Naive thymus-derived CD4-positive, alpha-beta T cell (primary cell): ENCODE measurements at regions not wholly inside any gene's neighbourhood (a gene's known extent, or its start where the extent isn't known, plus 50 kb on each side); places are given as distances from the start of the nearest gene placed in this dataset.

Experiments used
- ATAC-seq: fragments of 150-1000 bp; cut with Tn5 transposase; 2 replicates; pipeline ENCODE4 v1.10.0; 2021; ENCODE audit warnings: mild to moderate bottlenecking, moderate library complexity
- CTCF ChIA-PET: fragments of 350-600 bp; sonication (Branson Sonifier 250); formaldehyde crosslinking; loops from one replicate; lab custom pipeline; 2021; ENCODE audit warnings: antibody characterized with exemption; lab: Charles Lee
- POLR2A ChIA-PET: fragments of 350-600 bp; sonication (Branson Sonifier 250); formaldehyde crosslinking; loops from one replicate; lab custom pipeline; 2021; ENCODE audit warnings: antibody characterized with exemption, inconsistent platforms; lab: Charles Lee
- DNase-seq, 9 donors: peaks; one replicate each; pipeline versions ENCODE4 v3.0.0 to v3.0.0-alpha.2; 2020 to 2022; ENCODE audit warnings: mixed read lengths in 1 of 9
- H3K27ac ChIP-seq: one replicate; pipeline ENCODE4 v1.7.0; 2013; ENCODE audit warnings: mild to moderate bottlenecking, low read depth, low read length, moderate library complexity
- H3K27me3 ChIP-seq, 2 donors: one replicate each; pipeline ENCODE4 v1.7.0; 2013; ENCODE audit warnings: low read length in 2 of 2, mild to moderate bottlenecking in 2 of 2, moderate library complexity in 2 of 2; ENCODE audit not compliant: control insufficient read depth in 2 of 2, insufficient read depth in 2 of 2
- H3K36me3 ChIP-seq, 3 experiments: 1 replicate in 2 of 3; 2 replicates in 1 of 3; pipeline ENCODE4 v1.7.0; 2013; ENCODE audit warnings: low read length in 3 of 3, mild to moderate bottlenecking in 3 of 3, moderate library complexity in 1 of 3; ENCODE audit not compliant: insufficient read depth in 3 of 3, control insufficient read depth in 2 of 3
- H3K4me1 ChIP-seq, 2 donors: one replicate each; pipeline ENCODE4 v1.7.0; 2013; ENCODE audit warnings: low read length in 2 of 2, mild to moderate bottlenecking in 2 of 2, moderate library complexity in 1 of 2; ENCODE audit not compliant: control insufficient read depth in 2 of 2, insufficient read depth in 2 of 2
- H3K4me3 ChIP-seq: 2 replicates; pipeline ENCODE4 v1.7.0; 2013; ENCODE audit warnings: mild to moderate bottlenecking, low read length
- H3K9me3 ChIP-seq, 3 experiments: 1 replicate in 2 of 3; 2 replicates in 1 of 3; pipeline ENCODE4 v1.7.0; 2013; ENCODE audit warnings: low read length in 3 of 3; ENCODE audit not compliant: control insufficient read depth in 2 of 3
- H3K27ac Mint-ChIP-seq, 9 donors: one replicate each; pipeline ENCODE4 v1.8.0; 2020 to 2022; ENCODE audit warnings: mixed read lengths in 9 of 9, mild to moderate bottlenecking in 8 of 9, moderate library complexity in 5 of 9, inconsistent platforms in 2 of 9
- H3K27me3 Mint-ChIP-seq, 5 donors: one replicate each; pipeline ENCODE4 v1.8.0; 2021 to 2022; ENCODE audit warnings: mixed read lengths in 5 of 5, mild to moderate bottlenecking in 1 of 5
- H3K36me3 Mint-ChIP-seq, 5 donors: one replicate each; pipeline ENCODE4 v1.8.0; 2020 to 2022; ENCODE audit warnings: mixed read lengths in 5 of 5, mild to moderate bottlenecking in 3 of 5, inconsistent platforms in 1 of 5
- H3K4me1 Mint-ChIP-seq, 7 donors: one replicate each; pipeline ENCODE4 v1.8.0; 2020 to 2022; ENCODE audit warnings: mixed read lengths in 7 of 7, mild to moderate bottlenecking in 3 of 7, inconsistent platforms in 1 of 7
- H3K4me3 Mint-ChIP-seq, 10 donors: one replicate each; pipeline ENCODE4 v1.8.0; 2020 to 2022; ENCODE audit warnings: mild to moderate bottlenecking in 10 of 10, mixed read lengths in 10 of 10, moderate library complexity in 6 of 10, inconsistent platforms in 2 of 10
- H3K9me3 Mint-ChIP-seq, 11 donors: one replicate each; pipeline ENCODE4 v1.8.0; 2020 to 2022; ENCODE audit warnings: mixed read lengths in 11 of 11, mild to moderate bottlenecking in 4 of 11, inconsistent platforms in 1 of 11, moderate library complexity in 1 of 11
- intact Hi-C, 2 donors: fragments of 100-400 bp; cut with micrococcal nuclease; formaldehyde crosslinking; loops; one replicate each; pipeline ENCODE4 v1.15.1; 2023

DNA sequence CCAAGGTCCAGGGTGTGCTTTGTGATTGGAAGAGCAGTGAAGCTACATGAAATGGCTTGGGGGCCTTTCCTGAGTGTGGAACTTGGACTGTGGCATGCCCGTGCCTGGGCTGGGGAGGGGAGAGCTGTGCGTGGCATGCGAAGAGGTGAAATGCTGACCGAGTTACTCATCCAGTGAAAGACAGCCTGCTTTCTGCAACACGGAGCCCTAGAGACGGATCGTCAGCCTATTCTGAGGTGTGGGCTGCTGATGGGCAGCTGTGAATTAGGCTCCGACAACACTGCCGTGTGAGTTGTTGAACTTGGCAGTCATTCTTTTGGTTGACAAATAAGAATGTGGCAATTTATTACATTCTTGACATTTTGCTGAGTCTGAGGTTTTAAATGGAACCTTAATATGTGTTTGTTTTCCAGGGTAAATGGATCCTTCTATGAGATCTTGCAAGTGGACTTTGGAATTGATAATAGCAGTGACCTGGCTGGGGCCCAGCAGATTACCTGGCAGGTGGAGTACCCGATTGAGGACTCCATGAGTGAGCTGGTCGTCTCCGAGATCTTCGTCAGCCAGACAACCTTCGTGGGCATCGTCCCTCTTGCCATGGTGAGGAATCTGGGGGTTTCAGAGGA, 453.9 kb downstream of the AACS start:
- Histone ChIP-seq H3K9me3 (peaks cover 0 to 14% (median 0%) of the 10 kb centered on the region in 3 experiments), H3K4me3 (no peak overlapping the region), H3K27ac (no peak overlapping the region), H3K36me3 (no peaks in the 10 kb centered on the region), H3K27me3 (no peaks in the 10 kb centered on the region), H3K4me1 (no peaks in the 10 kb centered on the region)
- no peak overlapping the region for H3K4me3 Mint-ChIP-seq
- POLR2A ChIA-PET: no interaction called here
- peaks cover 0 to 7% (median 0%) of the 10 kb centered on the region in 5 donors for H3K36me3 Mint-ChIP-seq
- H3K27ac Mint-ChIP-seq: no peak overlapping the region
- ATAC-seq (no peak), DNase-seq (no peak)
- H3K9me3 Mint-ChIP-seq: peaks cover 0 to 29% (median 8%) of the 10 kb centered on the region in 11 donors
- intact Hi-C loops: no loop called here
- CTCF ChIA-PET: no interaction called here
- H3K27me3 Mint-ChIP-seq: peaks cover 0 to 5% (median 0%) of the 10 kb centered on the region in 5 donors
- peaks cover 0 to 4% (median 0%) of the 10 kb centered on the region in 7 donors for H3K4me1 Mint-ChIP-seq

DNA sequence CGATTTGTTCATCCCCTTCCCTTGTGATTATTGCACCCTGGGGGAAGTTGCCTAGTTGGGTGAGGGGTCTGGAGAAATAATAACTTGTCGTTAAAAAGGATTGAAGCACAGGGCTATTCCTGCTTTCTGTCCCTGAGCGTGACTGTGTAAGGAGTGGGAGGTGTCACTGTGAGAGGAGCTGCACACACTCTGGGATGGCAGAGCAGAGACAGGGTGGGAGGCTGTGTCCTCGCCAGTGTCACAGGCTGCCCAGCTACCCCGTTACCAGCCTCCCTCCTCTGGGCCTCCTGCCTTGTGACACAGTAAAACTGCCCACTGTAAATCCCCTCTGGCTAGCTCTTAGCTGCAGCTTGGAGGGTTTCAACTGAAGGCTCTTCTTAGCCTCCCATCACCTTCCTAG, 460.6 kb downstream of the AACS start:
- Histone ChIP-seq H3K4me1 (no peaks in the 10 kb centered on the region), H3K27ac (no peak overlapping the region), H3K27me3 (no peaks in the 10 kb centered on the region), H3K9me3 (peaks cover 0 to 14% (median 0%) of the 10 kb centered on the region in 3 experiments), H3K36me3 (no peaks in the 10 kb centered on the region), H3K4me3 (no peak overlapping the region)
- DNase-seq (no peak), ATAC-seq (no peak)
- Mint-ChIP-seq H3K4me3 (no peak overlapping the region), H3K9me3 (peaks cover 3 to 35% (median 12%) of the 10 kb centered on the region in 11 donors), H3K36me3 (peaks cover 0 to 7% (median 0%) of the 10 kb centered on the region in 5 donors), H3K4me1 (peaks cover 0 to 2% (median 0%) of the 10 kb centered on the region in 7 donors), H3K27ac (no peak overlapping the region), H3K27me3 (peaks cover 0 to 19% (median 5%) of the 10 kb centered on the region in 5 donors)
- POLR2A ChIA-PET: no interaction called here
- CTCF ChIA-PET: no interaction called here
- intact Hi-C loops: no loop called here

DNA sequence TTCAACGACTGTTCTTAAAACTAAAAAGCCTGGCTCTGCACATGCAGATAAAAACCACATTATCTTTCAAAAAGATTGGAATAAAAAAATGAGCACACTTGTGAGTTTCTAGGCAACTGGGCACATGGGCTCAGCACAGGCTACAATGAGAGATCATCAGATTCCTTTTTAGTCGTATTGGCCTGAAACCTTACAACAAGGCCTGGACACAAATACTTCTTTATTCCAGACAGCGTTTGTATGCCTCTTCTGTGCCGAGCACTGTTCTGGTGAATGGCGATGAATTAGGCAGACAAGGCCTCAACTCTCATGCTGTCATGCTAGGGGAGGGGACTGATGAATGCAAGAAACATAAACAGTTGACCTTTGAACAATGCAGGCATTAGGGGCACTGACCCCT, 463.0 kb downstream of the AACS start:
- Mint-ChIP-seq H3K9me3 (peaks cover under 1 to 17% (median 7%) of the 10 kb centered on the region in 11 donors), H3K36me3 (no peaks in the 10 kb centered on the region), H3K27ac (no peak overlapping the region), H3K4me1 (peaks cover 0 to 2% (median 0%) of the 10 kb centered on the region in 7 donors), H3K27me3 (peaks cover 0 to 23% (median 6%) of the 10 kb centered on the region in 5 donors), H3K4me3 (no peak overlapping the region)
- no peaks in the 10 kb centered on the region for H3K36me3 ChIP-seq
- intact Hi-C loops: no loop called here
- peaks cover 0 to 1% (median 0%) of the 10 kb centered on the region in 3 experiments for H3K9me3 ChIP-seq
- POLR2A ChIA-PET: no interaction called here
- no peak for DNase-seq
- CTCF ChIA-PET: no interaction called here
- H3K4me3 ChIP-seq: no peak overlapping the region
- no peak for ATAC-seq
- H3K27ac ChIP-seq: no peak overlapping the region
- H3K4me1 ChIP-seq: no peaks in the 10 kb centered on the region
- H3K27me3 ChIP-seq: no peaks in the 10 kb centered on the region

DNA sequence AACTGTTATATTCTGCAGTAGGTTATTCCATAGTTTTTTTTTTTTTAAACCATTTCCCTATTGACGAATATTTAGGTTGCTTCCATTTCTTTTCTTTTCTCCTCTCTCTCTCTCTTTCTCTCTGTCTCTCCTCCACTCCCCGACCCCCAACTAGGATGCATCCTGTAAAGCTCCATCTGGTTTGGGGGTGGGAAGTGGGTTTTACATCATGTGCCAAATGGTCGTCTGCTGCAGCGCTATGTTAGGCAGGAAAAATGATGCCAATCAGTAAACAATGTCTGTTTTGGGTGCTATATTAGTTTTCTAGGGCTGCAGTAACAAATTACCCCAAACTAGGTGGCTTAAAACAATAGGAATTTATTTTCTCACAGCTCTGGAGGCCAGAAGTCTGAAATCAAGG, 465.0 kb downstream of the AACS start:
- Histone ChIP-seq H3K9me3 (no peaks in the 10 kb centered on the region), H3K4me3 (no peak overlapping the region), H3K27ac (no peak overlapping the region), H3K36me3 (no peaks in the 10 kb centered on the region), H3K27me3 (no peaks in the 10 kb centered on the region), H3K4me1 (no peaks in the 10 kb centered on the region)
- intact Hi-C loops: loop anchor here in 1 of 2 donors (10.0 kb wide), 1 partner anchor 1345 kb away; no protein-coding TSS in a partner anchor
- ChIA-PET CTCF (interaction anchor here (0.6 kb wide), 1 partner anchor 86 kb away, joined by 5 read pairs; no protein-coding TSS in a partner anchor), POLR2A (no interaction called here)
- Mint-ChIP-seq H3K36me3 (no peaks in the 10 kb centered on the region), H3K4me1 (peaks cover 0 to 2% (median 0%) of the 10 kb centered on the region in 7 donors), H3K27me3 (peaks cover 0 to 32% (median 8%) of the 10 kb centered on the region in 5 donors), H3K27ac (no peak overlapping the region), H3K4me3 (no peak overlapping the region), H3K9me3 (peaks cover 0 to 6% (median 0%) of the 10 kb centered on the region in 11 donors)
- no peak for ATAC-seq
- DNase-seq: no peak

DNA sequence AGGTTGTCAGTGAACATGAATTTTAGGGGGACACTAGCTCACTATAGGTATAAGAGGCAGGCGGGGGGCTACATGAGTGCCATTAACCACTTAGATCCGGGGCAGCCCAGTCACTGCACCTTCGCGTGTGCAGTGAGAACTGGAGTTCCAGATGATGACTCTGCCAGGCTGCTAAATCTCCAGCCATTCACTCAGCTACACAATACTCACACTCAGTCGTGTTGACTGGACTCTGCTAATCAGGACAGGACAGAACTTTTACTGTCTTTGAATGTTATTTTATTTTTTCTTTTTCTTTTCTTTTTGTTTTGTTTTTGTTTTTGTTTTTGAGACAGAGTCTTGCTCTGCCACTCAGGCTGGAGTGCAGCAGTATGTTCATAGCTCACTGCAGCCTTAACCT, 465.6 kb downstream of the AACS start:
- Mint-ChIP-seq H3K9me3 (peaks cover 0 to 6% (median 0%) of the 10 kb centered on the region in 11 donors), H3K4me1 (peaks cover 0 to 2% (median 0%) of the 10 kb centered on the region in 7 donors), H3K27ac (no peak overlapping the region), H3K4me3 (no peak overlapping the region), H3K36me3 (no peaks in the 10 kb centered on the region), H3K27me3 (peaks cover 0 to 32% (median 8%) of the 10 kb centered on the region in 5 donors)
- Histone ChIP-seq H3K27me3 (no peaks in the 10 kb centered on the region), H3K4me1 (no peaks in the 10 kb centered on the region), H3K9me3 (no peaks in the 10 kb centered on the region), H3K27ac (no peak overlapping the region), H3K36me3 (no peaks in the 10 kb centered on the region), H3K4me3 (no peak overlapping the region)
- ChIA-PET POLR2A (no interaction called here), CTCF (no interaction called here)
- ATAC-seq (no peak), DNase-seq (no peak)
- intact Hi-C loops: loop anchor here in 1 of 2 donors (10.0 kb wide), 1 partner anchor 1344 kb away; no protein-coding TSS in a partner anchor

DNA sequence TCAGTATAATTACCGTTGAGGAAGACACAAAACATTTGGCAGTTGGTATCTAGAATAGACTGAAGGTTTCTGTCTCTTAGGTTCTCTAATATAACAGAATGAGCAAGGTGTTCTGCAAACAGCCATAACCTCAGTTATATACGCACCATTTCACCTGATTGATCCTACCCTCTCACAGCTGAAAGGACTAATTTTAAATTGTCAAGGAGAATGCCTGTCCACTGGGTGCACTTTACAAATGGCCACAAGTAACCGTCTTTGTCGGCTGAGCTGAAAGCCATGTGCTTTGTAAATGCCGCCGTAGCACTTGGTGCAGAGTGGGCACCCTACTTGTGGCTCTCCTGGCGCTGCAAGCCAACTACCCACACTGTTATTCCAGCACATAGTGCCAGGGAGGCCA, 466.3 kb downstream of the AACS start:
- ChIA-PET POLR2A (no interaction called here), CTCF (no interaction called here)
- H3K36me3 Mint-ChIP-seq: no peaks in the 10 kb centered on the region
- H3K4me3 Mint-ChIP-seq: no peak overlapping the region
- peaks cover 0 to 6% (median 0%) of the 10 kb centered on the region in 11 donors for H3K9me3 Mint-ChIP-seq
- peaks cover 0 to 2% (median 0%) of the 10 kb centered on the region in 7 donors for H3K4me1 Mint-ChIP-seq
- intact Hi-C loops: loop anchor here in 1 of 2 donors (10.0 kb wide), 1 partner anchor 1343 kb away; no protein-coding TSS in a partner anchor
- Histone ChIP-seq H3K27me3 (no peaks in the 10 kb centered on the region), H3K4me1 (no peaks in the 10 kb centered on the region), H3K36me3 (no peaks in the 10 kb centered on the region), H3K9me3 (no peaks in the 10 kb centered on the region), H3K27ac (no peak overlapping the region), H3K4me3 (no peak overlapping the region)
- H3K27ac Mint-ChIP-seq: no peak overlapping the region
- DNase-seq (no peak), ATAC-seq (no peak)
- peaks cover 0 to 32% (median 8%) of the 10 kb centered on the region in 5 donors for H3K27me3 Mint-ChIP-seq
